Spleen (tissue), 7 donors: ENCODE measurements at regions not wholly inside any gene's neighbourhood (a gene's known extent, or its start where the extent isn't known, plus 50 kb on each side); places are given as distances from the start of the nearest gene placed in this dataset.
A peak's percentile ranks its signal among the peaks of the same experiment; 100 is the strongest.

Experiments
- CTCF ChIP-seq, 11 experiments: fragments of 200-600 bp in 7 of 11; fragments of 450-650 bp in 4 of 11; sonication (generic) in 4 of 11; IDR thresholded peaks in 8 of 11; conservative IDR thresholded peaks in 3 of 11; 1 replicate in 7 of 11; 2 replicates in 4 of 11; pipeline versions ENCODE4 v1.4.0 to v1.8.0; 2016 to 2021; ENCODE audit warnings: antibody characterized with exemption in 11 of 11, inconsistent platforms in 4 of 11, mild to moderate bottlenecking in 1 of 11
- POLR2A ChIP-seq, 3 donors: fragments of 450-650 bp; IDR thresholded peaks; one replicate each; pipeline ENCODE4 v1.5.1; 2017; ENCODE audit warnings: antibody characterized with exemption in 3 of 3, mild to moderate bottlenecking in 1 of 3
- POLR2AphosphoS5 ChIP-seq, 3 donors: sonication (generic); formaldehyde crosslinking; IDR thresholded peaks; one replicate each; pipeline ENCODE4 v1.5.1; 2017; ENCODE audit warnings: antibody characterized with exemption in 3 of 3
- donor health status: DM: no; HTN: no; CAD: no; lungs with moderate emphysema.
- donor health status: DM: no; HTN: no; CAD: no.
- donor health status: DM: no; HTN: no; CAD: no.

- TF ChIP-seq CTCF (IDR thresholded peaks at IDR 0.05 in 8 of 11, conservative IDR thresholded peaks at IDR 0.05 in 3 of 11) (no peak), POLR2A (IDR thresholded peaks at IDR 0.05) (no peak), POLR2AphosphoS5 (IDR thresholded peaks at IDR 0.05) (peak in 1 of 3 donors; percentile 30)
Observed at GRCh38 chr3:16114930-16115329, 59.5 kb upstream of the GALNT15 start.
